Spleen (tissue), 7 donors: ENCODE measurements at regions not wholly inside any gene's neighbourhood (a gene's known extent, or its start where the extent isn't known, plus 50 kb on each side); places are given as distances from the start of the nearest gene placed in this dataset.

Source experiments
- CTCF ChIP-seq, 11 experiments: fragments of 200-600 bp in 7 of 11; fragments of 450-650 bp in 4 of 11; sonication (generic) in 4 of 11; IDR thresholded peaks in 8 of 11; conservative IDR thresholded peaks in 3 of 11; 1 replicate in 7 of 11; 2 replicates in 4 of 11; pipeline versions ENCODE4 v1.4.0 to v1.8.0; 2016 to 2021; ENCODE audit warnings: antibody characterized with exemption in 11 of 11, inconsistent platforms in 4 of 11, mild to moderate bottlenecking in 1 of 11
- POLR2A ChIP-seq, 3 donors: fragments of 450-650 bp; IDR thresholded peaks; one replicate each; pipeline ENCODE4 v1.5.1; 2017; ENCODE audit warnings: antibody characterized with exemption in 3 of 3, mild to moderate bottlenecking in 1 of 3
- POLR2AphosphoS5 ChIP-seq, 3 donors: sonication (generic); formaldehyde crosslinking; IDR thresholded peaks; one replicate each; pipeline ENCODE4 v1.5.1; 2017; ENCODE audit warnings: antibody characterized with exemption in 3 of 3
- donor health status: DM: no; HTN: no; CAD: no; lungs with moderate emphysema.
- donor health status: DM: no; HTN: no; CAD: no.
- donor health status: DM: no; HTN: no; CAD: no.

- TF ChIP-seq POLR2A (IDR thresholded peaks at IDR 0.05) (no peak), CTCF (IDR thresholded peaks at IDR 0.05 in 8 of 11, conservative IDR thresholded peaks at IDR 0.05 in 3 of 11) (no peak), POLR2AphosphoS5 (IDR thresholded peaks at IDR 0.05) (no peak)
Measured at GRCh38 chr12:46898989-46899388, 73.2 kb upstream of the SLC38A4 start.
